ENCODE measurements at regions not wholly inside any gene's neighbourhood (a gene's known extent, or its start where the extent isn't known, plus 50 kb on each side); places are given as distances from the start of the nearest gene placed in this dataset.
A peak's percentile ranks its signal among the peaks of the same experiment; 100 is the strongest.

- H3K27me3 ChIP-seq (ENCODE audit: control insufficient read depth in 2 of 2, insufficient read depth in 2 of 2, low read length in 2 of 2): no peaks in the 10 kb centered on the region
- H3K27ac ChIP-seq (ENCODE audit: insufficient read depth, low read depth, low read length): peak overlapping the region; percentile 91
- TF ChIP-seq GATA2 (IDR thresholded peaks at IDR 0.05; ENCODE audit: insufficient read depth, insufficient read length, low read depth, low read length) (peak; percentile 69), POLR2AphosphoS5 (IDR thresholded peaks at IDR 0.05; ENCODE audit: insufficient read depth, low read depth, low read length) (no peak)
- POLR2A ChIA-PET: no interaction called here
- H3K9ac ChIP-seq (replicated peaks; ENCODE audit: extremely low read depth, insufficient read depth, low read length): peak overlapping the region; percentile 56
- peak; percentile 55 for FAIRE-seq
- peaks cover 56% of the 10 kb centered on the region for H3K4me1 ChIP-seq (ENCODE audit: control insufficient read depth, extremely low read depth, insufficient read depth, low read length)
- no peaks in the 10 kb centered on the region for H3K9me1 ChIP-seq (replicated peaks; ENCODE audit: control insufficient read depth, extremely low read depth, insufficient read depth, low read length)
- intact Hi-C loops (cut with micrococcal nuclease) (loop anchor here (1.0 to 2.0 kb wide), 2 partner anchors 10 to 85 kb away; no protein-coding TSS in a partner anchor), dilution Hi-C loops (cut with MboI; ENCODE audit: extremely low pct_ligation_motif_present, low sequenced_read_pairs) (loop anchor here (25.0 kb wide), 1 partner anchor 118 kb away; no protein-coding TSS in a partner anchor)
- H2AFZ ChIP-seq (ENCODE audit: low read depth, low read length): no peak overlapping the region
- peak overlapping the region; percentile 78 for H3K4me2 ChIP-seq (ENCODE audit: insufficient read depth, low read length)
- peaks cover 2 to 6% of the 10 kb centered on the region in 2 experiments for H3K36me3 ChIP-seq (ENCODE audit: control insufficient read depth in 2 of 2, extremely low read depth in 1 of 2, insufficient read depth in 2 of 2, low read length in 2 of 2)
- no peaks in the 10 kb centered on the region for H4K20me1 ChIP-seq (replicated peaks; ENCODE audit: control insufficient read depth, extremely low read depth, insufficient read depth, low read length)
- peaks cover 54% of the 10 kb centered on the region for H3K79me2 ChIP-seq (ENCODE audit: control insufficient read depth, insufficient read depth, low read length)
- peak overlapping the region in 1 of 3 experiments; percentile 12 for H3K4me3 ChIP-seq (replicated peaks in 1 of 3; ENCODE audit: insufficient read depth in 1 of 3, low read depth in 1 of 3, low read length in 3 of 3)
- no peaks in the 10 kb centered on the region for H3K9me3 ChIP-seq (replicated peaks; ENCODE audit: control insufficient read depth, insufficient read depth, low read length)
- CTCF ChIA-PET: interaction anchor here (0.8 to 2.8 kb wide), 5 partner anchors 10 to 116 kb away, joined by 3 to 13 read pairs (median 8); no protein-coding TSS in a partner anchor
- BruUV-seq (replicated peaks): TSS peak; percentile 58
- no peak for DNase-seq (ENCODE audit: low read depth, low spot score)
Measured at GRCh38 chr6:71393981-71394432, 105.4 kb downstream of the OGFRL1 start.

GRCh38 chr6:71394926-71395325 is 106.3 kb downstream of the OGFRL1 start:
- Histone ChIP-seq H3K9me1 (replicated peaks; ENCODE audit: control insufficient read depth, extremely low read depth, insufficient read depth, low read length) (no peaks in the 10 kb centered on the region), H3K4me2 (ENCODE audit: insufficient read depth, low read length) (peak overlapping the region; percentile 78)

More at GRCh38 chr6:71394926-71395325, 106.3 kb downstream of the OGFRL1 start:
- intact Hi-C loops (cut with micrococcal nuclease) (no loop called here), dilution Hi-C loops (cut with MboI; ENCODE audit: extremely low pct_ligation_motif_present, low sequenced_read_pairs) (loop anchor here (25.0 kb wide), 1 partner anchor 117 kb away; no protein-coding TSS in a partner anchor)
- no peak for TF ChIP-seq POLR2AphosphoS5 (IDR thresholded peaks at IDR 0.05; ENCODE audit: insufficient read depth, low read depth, low read length)
- TF ChIP-seq MAX (IDR thresholded peaks at IDR 0.05; ENCODE audit: insufficient read depth, insufficient read length): no peak
- TF ChIP-seq CTCF (IDR thresholded peaks at IDR 0.05; ENCODE audit: extremely low read depth in 1 of 2, insufficient read depth in 1 of 2, low read depth in 1 of 2, low read length in 2 of 2): no peak
- TF ChIP-seq FOS (IDR thresholded peaks at IDR 0.05; ENCODE audit: borderline replicate concordance, insufficient read depth, low read length): no peak
- FAIRE-seq (no peak), DNase-seq (ENCODE audit: low read depth, low spot score) (no peak)
- POLR2A ChIA-PET: interaction anchor here (1.2 kb wide), 1 partner anchor 10 kb away, joined by 3 read pairs; no protein-coding TSS in a partner anchor
- Histone ChIP-seq H3K4me1 (ENCODE audit: control insufficient read depth, extremely low read depth, insufficient read depth, low read length) (peaks cover 53% of the 10 kb centered on the region), H3K9ac (replicated peaks; ENCODE audit: extremely low read depth, insufficient read depth, low read length) (peak overlapping the region; percentile 33), H2AFZ (ENCODE audit: low read depth, low read length) (no peak overlapping the region), H3K27ac (ENCODE audit: insufficient read depth, low read depth, low read length) (peak overlapping the region; percentile 91), H3K9me3 (replicated peaks; ENCODE audit: control insufficient read depth, insufficient read depth, low read length) (no peaks in the 10 kb centered on the region), H3K27me3 (ENCODE audit: control insufficient read depth in 2 of 2, insufficient read depth in 2 of 2, low read length in 2 of 2) (no peaks in the 10 kb centered on the region), H4K20me1 (replicated peaks; ENCODE audit: control insufficient read depth, extremely low read depth, insufficient read depth, low read length) (no peaks in the 10 kb centered on the region), H3K36me3 (ENCODE audit: control insufficient read depth in 2 of 2, extremely low read depth in 1 of 2, insufficient read depth in 2 of 2, low read length in 2 of 2) (peaks cover 2 to 6% of the 10 kb centered on the region in 2 experiments), H3K79me2 (ENCODE audit: control insufficient read depth, insufficient read depth, low read length) (peaks cover 56% of the 10 kb centered on the region), H3K4me3 (replicated peaks in 1 of 3; ENCODE audit: insufficient read depth in 1 of 3, low read depth in 1 of 3, low read length in 3 of 3) (no peak overlapping the region)
- CTCF ChIA-PET: interaction anchor here (0.7 to 2.8 kb wide), 8 partner anchors 10 to 115 kb away, joined by 3 to 16 read pairs (median 5); no protein-coding TSS in a partner anchor
- BruUV-seq (replicated peaks): no TSS peak
